ENCODE measurements at regions not wholly inside any gene's neighbourhood (a gene's known extent, or its start where the extent isn't known, plus 50 kb on each side); places are given as distances from the start of the nearest gene placed in this dataset.

GRCh38 chr4:164614999-164615398 is 138.9 kb upstream of the SMIM31 start:
- H2AFZ ChIP-seq (ENCODE audit: low read depth, low read length), result no peak overlapping the region
- no peak overlapping the region for H3K4me2 ChIP-seq (ENCODE audit: low read length)

GRCh38 chr4:164615964-164616363 is 138.0 kb upstream of the SMIM31 start:
- H3K4me2 ChIP-seq (ENCODE audit: low read length), result no peak overlapping the region
- no peaks in the 10 kb centered on the region for H3K36me3 ChIP-seq (ENCODE audit: insufficient read depth, low read length)
- no peaks in the 10 kb centered on the region for H3F3A ChIP-seq (ENCODE audit: insufficient read depth, low read length, poor library complexity, severe bottlenecking)
- no peak overlapping the region for H3K4me3 ChIP-seq (ENCODE audit: low read length)
- H3K9me3 ChIP-seq (ENCODE audit: low read length), result no peaks in the 10 kb centered on the region
- H3K9ac ChIP-seq (ENCODE audit: low read length), result no peak overlapping the region
- H3K27me3 ChIP-seq (ENCODE audit: insufficient read depth, low read depth, low read length), result no peaks in the 10 kb centered on the region
- no peak overlapping the region for H3K27ac ChIP-seq (ENCODE audit: low read length)
- H3K9me2 ChIP-seq (ENCODE audit: insufficient read depth, low read length), result no peaks in the 10 kb centered on the region
- H3K79me2 ChIP-seq (replicated peaks; ENCODE audit: insufficient read depth, low read length), result no peaks in the 10 kb centered on the region
- H2AFZ ChIP-seq (ENCODE audit: low read depth, low read length), result no peak overlapping the region
- H4K20me1 ChIP-seq (ENCODE audit: insufficient read depth), result no peaks in the 10 kb centered on the region
- TF ChIP-seq EP300 (conservative IDR thresholded peaks at IDR 0.05; ENCODE audit: poor library complexity, severe bottlenecking), result no peak
- TF ChIP-seq SMC3 (conservative IDR thresholded peaks at IDR 0.05; ENCODE audit: poor library complexity), result no peak
- TF ChIP-seq RAD21 (conservative IDR thresholded peaks at IDR 0.05), result no peak
- no peak for TF ChIP-seq REST (IDR thresholded peaks at IDR 0.05; ENCODE audit: borderline replicate concordance)
- no peak for TF ChIP-seq TAF1 (IDR thresholded peaks at IDR 0.05; ENCODE audit: low read depth)
- TF ChIP-seq EZH2 (IDR thresholded peaks at IDR 0.05; ENCODE audit: borderline replicate concordance, insufficient read depth, low read length, poor library complexity, severe bottlenecking), result no peak

More at GRCh38 chr4:164614999-164615398, 138.9 kb upstream of the SMIM31 start:
- no peaks in the 10 kb centered on the region for H4K20me1 ChIP-seq (ENCODE audit: insufficient read depth)
- no peak overlapping the region for H3K9ac ChIP-seq (ENCODE audit: low read length)
- no peaks in the 10 kb centered on the region for H3K27me3 ChIP-seq (ENCODE audit: insufficient read depth, low read depth, low read length)
- TF ChIP-seq POLR2AphosphoS5 (IDR thresholded peaks at IDR 0.05) (no peak), MXI1 (conservative IDR thresholded peaks at IDR 0.05; ENCODE audit: poor library complexity, severe bottlenecking) (no peak), TAF1 (IDR thresholded peaks at IDR 0.05; ENCODE audit: low read depth) (no peak), CTCF (IDR thresholded peaks at IDR 0.05; ENCODE audit: poor library complexity, severe bottlenecking) (no peak), EP300 (conservative IDR thresholded peaks at IDR 0.05; ENCODE audit: poor library complexity, severe bottlenecking) (no peak), RAD21 (conservative IDR thresholded peaks at IDR 0.05) (no peak), SMC3 (conservative IDR thresholded peaks at IDR 0.05; ENCODE audit: poor library complexity) (no peak), REST (IDR thresholded peaks at IDR 0.05; ENCODE audit: borderline replicate concordance) (no peak), EZH2 (IDR thresholded peaks at IDR 0.05; ENCODE audit: borderline replicate concordance, insufficient read depth, low read length, poor library complexity, severe bottlenecking) (no peak)
- no peak overlapping the region for H3K27ac ChIP-seq (ENCODE audit: low read length)
- no peaks in the 10 kb centered on the region for H3K79me2 ChIP-seq (replicated peaks; ENCODE audit: insufficient read depth, low read length)
- no peak overlapping the region for H3K4me3 ChIP-seq (ENCODE audit: low read length)
- H3K36me3 ChIP-seq (ENCODE audit: insufficient read depth, low read length), result no peaks in the 10 kb centered on the region
- no peaks in the 10 kb centered on the region for H3K9me2 ChIP-seq (ENCODE audit: insufficient read depth, low read length)
- H3F3A ChIP-seq (ENCODE audit: insufficient read depth, low read length, poor library complexity, severe bottlenecking), result no peaks in the 10 kb centered on the region
- H3K9me3 ChIP-seq (ENCODE audit: low read length), result no peaks in the 10 kb centered on the region
